ENCODE measurements at regions not wholly inside any gene's neighbourhood (a gene's known extent, or its start where the extent isn't known, plus 50 kb on each side); places are given as distances from the start of the nearest gene placed in this dataset.
"Not testable (repeated sequence)": the region's sequence is repeated elsewhere in the genome, so short reads cannot be mapped to it uniquely, and the experiment has no call there.

DNA sequence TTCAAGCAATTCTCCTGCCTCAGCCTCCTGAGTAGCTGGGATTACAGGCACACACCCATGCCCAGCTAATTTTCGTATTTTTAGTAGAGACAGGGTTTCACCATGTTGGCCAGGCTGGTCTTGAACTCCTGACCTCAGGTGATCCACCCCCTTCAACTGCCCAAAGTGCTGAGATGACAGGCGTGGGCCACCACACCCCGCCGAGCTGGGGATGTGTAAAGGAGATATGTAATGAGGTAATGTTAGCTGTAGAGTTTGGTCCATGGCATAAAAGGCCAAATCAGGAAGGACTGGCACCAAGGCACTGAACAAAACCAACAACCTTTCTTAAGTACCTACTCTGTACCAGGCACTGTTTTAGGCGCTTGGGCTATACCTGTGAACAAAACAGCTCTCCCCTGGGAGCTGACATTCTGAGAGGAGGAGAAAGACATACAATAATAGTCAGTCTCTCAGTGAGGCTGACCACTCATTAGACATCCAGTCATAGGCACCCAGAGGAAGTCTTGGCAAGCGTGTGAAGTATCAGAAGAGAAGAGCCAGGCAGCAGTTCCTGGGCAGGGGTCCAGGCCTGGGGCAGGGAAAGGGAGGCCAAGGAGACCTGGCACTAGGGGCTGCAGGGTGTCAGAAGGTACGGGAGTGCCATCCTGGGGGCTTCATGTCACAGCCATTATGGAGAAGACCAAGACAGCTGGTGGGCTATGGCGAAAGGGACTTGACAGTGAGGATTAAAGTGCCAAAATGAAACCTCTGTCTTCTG is 164.8 kb upstream of the DTNBP1 start:
- no peak for DNase-seq

DNA sequence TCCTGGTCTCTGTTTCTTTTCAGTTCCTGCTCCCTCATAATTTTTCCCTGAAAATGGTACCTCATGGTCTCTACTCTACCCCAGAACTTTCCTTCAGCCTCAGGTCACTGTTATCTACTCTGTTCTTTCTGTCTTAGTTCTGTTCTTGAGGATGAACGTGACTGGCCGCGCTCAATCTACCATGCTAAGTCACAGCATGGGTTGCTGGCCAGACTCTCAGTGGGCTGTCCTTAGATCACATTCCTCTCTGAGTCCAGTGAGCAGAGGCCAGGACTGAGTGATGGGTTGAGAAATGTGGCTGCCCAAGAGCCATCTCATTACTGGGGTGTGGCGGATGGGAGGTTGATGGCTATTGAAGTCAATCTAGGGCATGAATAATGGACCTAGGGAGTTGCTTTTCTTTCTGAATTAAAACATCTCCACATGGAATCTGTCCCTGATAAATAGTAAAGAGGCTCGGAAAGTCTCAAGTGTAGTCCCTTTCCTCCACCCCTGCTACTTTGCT is 164.0 kb upstream of the DTNBP1 start:
- DNase-seq, result no peak

- DNase-seq, result no peak
Measured at GRCh38 chr6:15825332-15825930, 162.6 kb upstream of the DTNBP1 start.

DNA sequence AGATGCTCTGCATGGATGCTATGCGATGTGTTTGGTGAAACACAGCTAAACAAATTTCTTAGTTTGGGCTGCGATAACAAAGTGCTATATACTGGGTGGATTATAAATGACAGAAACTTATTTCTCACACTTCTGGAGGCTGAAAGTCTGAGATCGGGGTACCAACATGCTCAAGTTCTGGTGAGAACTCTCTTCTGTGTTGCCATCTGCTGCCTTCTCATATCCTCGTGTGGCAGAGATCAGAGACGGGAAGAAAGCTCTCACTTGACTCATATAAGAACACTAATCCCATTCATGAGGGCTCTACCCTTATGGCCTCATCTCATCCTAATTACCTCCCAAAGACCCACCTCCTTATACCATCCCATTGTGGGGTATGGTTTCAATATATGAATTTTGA is 162.0 kb upstream of the DTNBP1 start:
- DNase-seq, result no peak

GRCh38 chr6:15823838-15824414 is 161.1 kb upstream of the DTNBP1 start:
- DNase-seq, result no peak

DNA sequence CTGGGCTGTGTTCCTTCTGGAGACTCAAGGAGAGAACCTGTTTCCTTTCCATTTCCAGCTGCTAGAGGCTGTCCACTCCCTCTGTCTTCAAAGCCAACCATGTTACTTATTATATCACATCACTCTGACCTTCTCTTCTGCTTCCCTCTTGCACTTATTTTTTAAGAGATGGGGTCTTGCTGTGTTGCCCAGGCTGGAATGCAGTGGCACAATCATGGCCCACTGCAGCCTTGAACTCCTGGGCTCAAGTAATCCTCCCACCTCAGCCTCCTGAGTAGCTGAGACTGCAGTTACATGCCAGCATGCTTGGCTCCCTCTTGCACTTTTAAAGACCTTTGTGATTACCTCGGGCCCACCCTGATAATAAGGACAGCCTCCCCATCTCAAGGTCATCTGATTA is 160.0 kb upstream of the DTNBP1 start:
- DNase-seq, result no peak

DNA sequence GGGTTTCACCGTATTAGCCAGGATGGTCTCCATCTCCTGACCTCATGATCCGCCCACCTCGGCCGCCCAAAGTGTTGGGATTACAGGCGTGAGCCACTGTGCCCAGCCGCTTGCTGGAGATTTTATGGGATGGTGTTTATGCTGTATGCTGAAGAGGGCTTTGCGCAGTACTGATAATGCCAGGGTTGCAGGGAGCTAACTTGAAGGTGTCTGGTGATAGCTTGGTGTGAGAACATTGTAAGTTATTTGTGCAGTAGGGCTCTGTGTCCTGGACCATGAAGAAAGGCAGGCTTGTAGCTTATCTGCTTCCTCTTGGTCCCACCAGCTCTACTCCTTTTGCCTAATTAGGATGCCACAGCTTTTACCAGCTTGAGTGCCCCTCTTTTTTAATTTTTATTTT is 157.0 kb upstream of the DTNBP1 start:
- DNase-seq, result no peak

DNA sequence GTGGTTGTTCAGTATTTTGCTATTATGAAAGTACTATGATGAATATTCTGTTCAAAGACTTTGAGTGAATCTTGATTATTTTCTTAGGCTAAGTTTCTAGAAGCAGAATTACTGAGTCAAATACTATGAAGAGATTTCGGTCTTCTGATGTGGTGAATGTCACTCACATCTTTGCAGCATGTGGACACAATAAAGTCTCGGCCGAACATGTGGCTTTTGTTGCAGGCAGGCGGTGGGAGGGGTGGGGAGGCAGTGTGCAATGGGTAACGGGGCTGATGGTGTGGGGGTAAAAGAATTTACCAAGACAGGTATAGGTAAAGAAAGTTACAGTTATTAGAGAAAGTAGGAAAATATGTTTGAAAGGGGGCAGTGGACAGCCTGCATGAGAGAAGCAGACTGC is 156.4 kb upstream of the DTNBP1 start:
- DNase-seq, result no peak

- no peak for DNase-seq
Measured at GRCh38 chr6:15818491-15818890, 155.7 kb upstream of the DTNBP1 start.

DNA sequence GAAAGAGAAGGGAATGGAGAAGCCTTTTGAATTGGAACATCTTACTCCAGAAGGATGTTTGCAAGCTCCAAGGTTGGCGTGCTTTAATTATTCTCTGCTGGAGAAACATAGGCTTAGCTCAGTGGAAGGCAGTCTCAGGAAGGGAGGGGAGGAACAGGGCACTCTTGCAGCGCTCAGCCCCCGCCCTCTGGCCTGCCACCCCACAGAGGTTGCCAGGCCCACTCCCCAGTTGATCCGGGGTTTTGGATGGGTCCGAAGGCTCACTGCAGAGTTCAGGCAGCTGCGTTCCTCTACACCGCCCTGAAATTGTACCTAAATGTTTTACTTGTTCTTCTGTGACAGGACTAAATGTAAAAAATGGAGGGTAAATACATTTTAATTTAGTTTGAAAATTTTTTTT is 155.2 kb upstream of the DTNBP1 start:
- DNase-seq, result no peak

GRCh38 chr6:15817100-15817499 is 154.3 kb upstream of the DTNBP1 start:
- DNase-seq, result no peak

DNA sequence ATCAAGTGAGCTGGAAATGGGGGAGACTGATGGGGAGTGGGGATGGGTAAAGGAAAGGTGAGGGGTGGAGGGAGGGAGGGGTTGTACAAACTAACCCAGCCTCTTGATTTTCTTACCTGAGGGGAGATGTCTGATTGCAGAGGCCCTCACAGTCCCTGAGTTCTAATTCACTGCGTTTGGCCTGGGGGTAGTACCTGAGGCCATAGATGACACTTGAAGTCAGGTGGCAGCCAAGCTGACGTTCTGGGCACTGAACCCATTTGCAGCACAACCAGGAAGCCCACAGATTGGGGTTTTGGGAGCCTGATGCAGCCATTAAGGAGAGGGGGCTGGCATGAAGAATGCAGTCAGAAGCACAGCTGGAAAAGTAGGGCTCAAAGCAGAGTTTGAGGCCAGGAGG is 153.8 kb upstream of the DTNBP1 start:
- DNase-seq, result no peak

GRCh38 chr6:15813698-15814097 is 150.9 kb upstream of the DTNBP1 start:
- not testable (repeated sequence) for DNase-seq

DNA sequence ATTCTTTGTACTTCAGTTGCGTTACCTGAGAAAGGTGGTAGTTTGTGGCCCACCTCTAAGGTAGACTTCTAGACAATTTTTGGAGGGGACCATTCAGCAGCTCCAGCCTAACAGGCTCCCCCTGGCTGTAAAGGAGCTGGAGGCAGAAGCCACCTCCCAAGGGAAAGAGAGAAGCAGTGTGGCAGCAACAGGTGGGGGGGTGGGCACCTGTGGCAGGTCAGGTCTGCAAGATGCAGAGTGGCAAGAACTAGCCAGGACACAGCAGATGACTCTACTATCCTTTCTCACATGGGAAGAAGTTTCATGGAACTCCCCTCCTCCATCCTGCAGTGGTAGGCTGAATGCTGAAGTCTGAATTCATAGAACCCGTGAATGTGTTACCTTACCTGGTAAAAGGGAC is 148.3 kb upstream of the DTNBP1 start:
- no peak for DNase-seq

GRCh38 chr6:15810618-15811017 is 147.8 kb upstream of the DTNBP1 start:
- DNase-seq, result no peak

DNA sequence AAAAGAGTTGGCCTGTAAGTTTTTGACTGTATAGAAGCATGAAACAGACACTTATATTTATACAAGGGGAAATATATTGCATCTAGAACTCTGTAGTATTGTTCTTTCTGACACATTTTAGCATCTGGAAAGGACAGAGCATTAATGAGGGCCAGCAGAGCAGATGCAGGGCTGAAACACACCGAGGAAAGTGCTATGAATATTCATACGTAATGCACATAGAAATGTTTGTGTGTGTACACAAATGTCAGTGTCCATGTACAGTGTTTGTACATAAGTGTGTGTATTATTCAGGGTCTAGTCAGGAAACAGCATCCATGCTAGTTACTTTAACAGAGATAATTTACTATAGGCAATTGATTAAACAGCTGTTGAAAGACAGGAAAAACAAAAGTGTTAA is 146.5 kb upstream of the DTNBP1 start:
- no peak for DNase-seq

DNA sequence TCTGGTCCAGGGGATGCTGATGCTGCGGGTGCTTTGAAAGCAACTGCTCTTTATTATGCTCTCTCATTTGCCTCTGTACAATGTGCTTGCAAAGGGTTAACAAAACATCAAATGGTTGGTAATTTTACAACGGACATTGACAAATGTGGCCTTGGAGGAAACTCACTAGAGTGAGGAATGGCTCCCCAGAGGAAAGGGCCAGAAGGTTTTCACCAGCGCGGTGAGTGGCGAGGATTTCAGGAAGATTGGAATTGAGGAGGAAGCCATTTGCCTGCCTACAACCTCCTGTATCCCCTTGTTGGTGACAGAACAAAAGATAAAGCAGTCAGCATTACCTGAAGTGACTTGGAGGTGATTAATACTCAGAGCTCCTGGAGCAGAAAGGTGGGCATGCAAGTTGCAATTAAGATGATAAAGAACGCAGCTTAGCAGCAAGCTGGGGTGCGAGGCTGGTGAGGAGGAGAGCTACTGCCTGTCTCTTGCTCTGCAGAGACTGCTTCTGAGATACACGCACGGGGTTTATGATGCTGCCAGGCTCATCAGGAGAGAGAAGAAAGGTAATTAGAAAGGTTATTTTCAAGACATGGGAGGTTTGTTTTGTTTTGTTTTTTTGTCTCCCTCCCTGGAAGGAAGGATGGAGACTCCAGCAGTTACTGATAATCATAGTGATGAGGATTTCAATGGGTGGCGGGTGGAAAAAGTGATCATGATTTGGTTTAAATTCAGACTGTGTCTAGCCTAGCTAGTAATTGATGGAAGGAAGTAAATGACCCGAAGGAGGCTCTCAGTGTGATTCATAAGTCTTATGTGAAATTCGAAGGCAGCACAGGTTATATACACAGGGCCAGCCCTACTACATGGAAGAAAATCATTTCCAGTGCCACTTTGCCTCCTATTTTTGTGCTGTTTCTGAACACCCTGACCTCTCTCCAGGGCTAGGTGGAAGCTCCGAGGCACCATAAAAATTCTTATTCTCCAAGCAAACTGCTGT is 141.6 kb upstream of the DTNBP1 start:
- DNase-seq, result no peak

DNA sequence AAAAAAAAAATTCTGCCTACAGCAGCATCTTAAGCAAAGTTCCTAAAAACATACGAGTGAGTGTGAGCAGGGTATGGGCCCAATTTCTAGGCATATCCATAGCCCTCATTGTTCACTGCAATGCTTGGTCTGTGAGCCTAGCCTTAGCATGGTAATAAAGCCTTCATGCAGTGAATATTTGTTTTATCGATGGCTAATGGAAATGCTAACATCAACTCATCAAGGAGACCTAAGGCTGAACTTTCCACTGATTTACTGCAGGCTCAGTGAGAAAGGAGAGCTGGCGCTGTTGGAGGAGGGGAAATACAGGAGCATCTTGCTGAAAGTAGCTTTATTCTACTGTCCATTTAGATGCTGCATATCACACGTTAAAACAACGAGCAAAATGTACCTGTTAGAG is 139.6 kb upstream of the DTNBP1 start:
- no peak for DNase-seq

DNA sequence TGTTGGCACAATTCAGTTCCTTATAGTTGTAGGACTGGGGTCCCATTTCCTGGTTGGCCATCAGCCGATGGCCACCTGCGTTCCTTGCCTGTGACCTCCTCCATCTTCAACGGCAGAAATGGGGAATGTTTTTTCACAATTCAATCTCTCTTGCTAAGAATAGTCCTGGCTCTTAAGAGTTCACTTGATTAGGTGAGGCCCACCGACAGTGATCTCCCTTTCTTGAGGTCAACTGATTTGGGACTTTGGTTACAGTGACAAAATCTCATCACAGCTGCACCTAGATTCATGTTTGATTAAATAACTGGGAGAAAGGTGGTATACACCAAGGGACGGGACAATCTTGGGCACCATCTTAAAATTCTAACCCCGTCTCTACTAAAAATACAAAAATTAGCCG is 139.1 kb upstream of the DTNBP1 start:
- DNase-seq, result no peak

DNA sequence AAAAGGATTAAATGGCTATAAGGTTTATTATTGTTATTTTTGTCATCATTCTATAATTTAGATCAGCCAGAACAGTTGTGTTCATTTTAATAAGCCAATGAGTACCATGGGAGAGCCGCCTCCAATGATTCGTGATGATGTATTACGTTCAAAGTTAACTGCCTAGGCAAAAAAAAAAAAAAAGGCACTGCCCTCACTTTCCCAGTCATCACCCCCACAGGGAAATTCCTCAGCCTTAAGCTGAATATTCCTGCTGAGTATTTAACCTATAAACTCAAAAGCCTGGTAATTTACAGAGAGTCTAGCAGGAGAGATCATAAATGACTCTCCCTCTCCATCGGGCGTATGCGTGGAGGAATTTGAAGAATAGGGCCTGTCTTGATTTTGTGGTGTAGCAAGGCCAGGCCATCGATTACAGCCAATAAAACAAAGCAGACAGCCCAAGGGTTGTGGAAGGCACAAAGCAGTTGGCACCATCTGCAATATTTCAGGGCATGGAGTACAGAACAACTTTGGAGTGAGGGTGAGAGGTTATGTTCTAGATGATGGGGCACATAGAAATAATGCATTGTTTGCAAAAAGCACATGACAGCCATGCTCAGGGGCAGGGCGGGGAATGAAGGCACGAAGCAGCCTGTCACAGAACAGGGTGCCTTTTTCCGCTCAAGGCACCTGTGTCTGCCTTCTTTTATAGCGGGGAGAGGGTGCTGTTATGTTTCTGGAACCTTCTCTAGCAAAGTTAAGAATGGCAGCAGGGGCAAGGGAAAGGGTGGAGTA is 138.2 kb upstream of the DTNBP1 start:
- no peak for DNase-seq

- no peak for DNase-seq
Measured at GRCh38 chr6:15798533-15799255, 135.9 kb upstream of the DTNBP1 start.

DNA sequence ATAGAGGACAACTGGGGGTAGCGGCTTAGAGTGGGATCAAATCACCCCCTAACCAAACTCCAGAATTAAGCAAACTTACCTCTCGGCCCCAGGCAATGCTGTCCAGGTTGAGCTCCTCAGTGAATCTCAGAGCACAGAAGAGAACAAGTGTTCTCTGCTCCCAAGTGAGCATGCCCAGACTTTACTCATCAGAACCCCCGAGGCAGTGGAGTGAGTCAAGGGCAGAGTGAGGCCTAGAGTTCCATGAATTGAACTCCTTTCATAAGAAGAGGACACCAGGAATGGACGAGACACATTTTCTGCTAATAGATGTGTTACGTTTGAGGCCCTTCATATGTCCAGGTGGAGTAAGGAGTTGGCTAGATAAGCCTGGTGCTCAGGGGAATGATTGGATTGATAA is 134.0 kb upstream of the DTNBP1 start:
- DNase-seq, result no peak
